ENCODE measurements at regions not wholly inside any gene's neighbourhood (a gene's known extent, or its start where the extent isn't known, plus 50 kb on each side); places are given as distances from the start of the nearest gene placed in this dataset.

DNA sequence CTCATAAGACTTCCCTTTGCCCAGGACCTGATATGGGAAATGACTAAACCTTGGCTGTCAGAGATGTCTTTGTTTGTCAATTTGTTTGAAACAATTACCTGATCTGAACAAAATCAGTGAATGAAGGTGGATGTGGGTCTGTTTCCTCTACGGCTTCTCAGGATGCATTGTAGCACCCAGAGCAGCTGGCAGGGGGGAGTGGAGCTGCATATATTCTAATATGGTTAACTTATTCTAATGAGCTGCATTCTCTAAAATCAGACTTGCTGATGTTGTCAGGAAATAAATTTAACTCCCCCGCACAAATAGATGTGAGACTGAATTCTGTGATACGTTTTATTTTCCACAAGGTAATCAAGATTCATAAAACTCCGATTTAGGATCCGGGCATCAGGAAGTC is 665.4 kb downstream of the MAT2B start:
- DNase-seq (no peak), ATAC-seq (no peak)
- Mint-ChIP-seq H3K9me3 (peaks cover 2% of the 10 kb centered on the region), H3K27me3 (no peaks in the 10 kb centered on the region), H3K4me1 (ENCODE audit: low read depth) (no peaks in the 10 kb centered on the region), H3K4me3 (no peak overlapping the region), H3K27ac (no peak overlapping the region), H3K36me3 (ENCODE audit: low read depth) (no peaks in the 10 kb centered on the region)
- intact Hi-C loops (cut with micrococcal nuclease), result no loop called here
- ChIA-PET POLR2A (no interaction called here), CTCF (no interaction called here)
- TF ChIP-seq, protein P1, sequence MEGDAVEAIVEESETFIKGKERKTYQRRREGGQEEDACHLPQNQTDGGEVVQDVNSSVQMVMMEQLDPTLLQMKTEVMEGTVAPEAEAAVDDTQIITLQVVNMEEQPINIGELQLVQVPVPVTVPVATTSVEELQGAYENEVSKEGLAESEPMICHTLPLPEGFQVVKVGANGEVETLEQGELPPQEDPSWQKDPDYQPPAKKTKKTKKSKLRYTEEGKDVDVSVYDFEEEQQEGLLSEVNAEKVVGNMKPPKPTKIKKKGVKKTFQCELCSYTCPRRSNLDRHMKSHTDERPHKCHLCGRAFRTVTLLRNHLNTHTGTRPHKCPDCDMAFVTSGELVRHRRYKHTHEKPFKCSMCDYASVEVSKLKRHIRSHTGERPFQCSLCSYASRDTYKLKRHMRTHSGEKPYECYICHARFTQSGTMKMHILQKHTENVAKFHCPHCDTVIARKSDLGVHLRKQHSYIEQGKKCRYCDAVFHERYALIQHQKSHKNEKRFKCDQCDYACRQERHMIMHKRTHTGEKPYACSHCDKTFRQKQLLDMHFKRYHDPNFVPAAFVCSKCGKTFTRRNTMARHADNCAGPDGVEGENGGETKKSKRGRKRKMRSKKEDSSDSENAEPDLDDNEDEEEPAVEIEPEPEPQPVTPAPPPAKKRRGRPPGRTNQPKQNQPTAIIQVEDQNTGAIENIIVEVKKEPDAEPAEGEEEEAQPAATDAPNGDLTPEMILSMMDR (IDR thresholded peaks at IDR 0.05), result no peak

DNA sequence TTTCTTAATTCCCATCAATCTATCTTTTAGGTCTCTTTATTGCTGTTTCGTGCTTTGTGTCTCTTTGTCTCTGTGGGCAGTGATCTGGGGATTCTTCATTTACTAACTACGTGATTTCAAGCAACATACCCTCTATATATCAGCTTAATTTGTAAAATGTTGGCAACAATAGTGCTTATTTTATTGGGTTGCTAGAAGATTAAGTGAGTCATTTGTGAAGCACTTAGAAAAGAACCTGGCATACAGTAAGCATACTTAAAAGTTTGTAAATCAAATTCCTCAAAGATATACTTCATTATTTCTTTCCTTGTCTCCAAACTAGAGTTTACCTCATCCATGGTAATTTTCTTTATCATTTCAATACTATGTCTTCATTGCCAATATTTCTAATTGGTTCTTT is 669.7 kb downstream of the MAT2B start:
- ATAC-seq, result no peak
- no peaks in the 10 kb centered on the region for H3K27me3 Mint-ChIP-seq
- CTCF ChIA-PET, result no interaction called here
- no peak overlapping the region for H3K4me3 Mint-ChIP-seq
- H3K9me3 Mint-ChIP-seq, result peaks cover 4% of the 10 kb centered on the region
- intact Hi-C loops (cut with micrococcal nuclease), result no loop called here
- DNase-seq, result no peak
- POLR2A ChIA-PET, result no interaction called here
- H3K27ac Mint-ChIP-seq, result no peak overlapping the region
- H3K36me3 Mint-ChIP-seq (ENCODE audit: low read depth), result no peaks in the 10 kb centered on the region
- TF ChIP-seq, protein P1 (IDR thresholded peaks at IDR 0.05), result no peak
- H3K4me1 Mint-ChIP-seq (ENCODE audit: low read depth), result no peaks in the 10 kb centered on the region

DNA sequence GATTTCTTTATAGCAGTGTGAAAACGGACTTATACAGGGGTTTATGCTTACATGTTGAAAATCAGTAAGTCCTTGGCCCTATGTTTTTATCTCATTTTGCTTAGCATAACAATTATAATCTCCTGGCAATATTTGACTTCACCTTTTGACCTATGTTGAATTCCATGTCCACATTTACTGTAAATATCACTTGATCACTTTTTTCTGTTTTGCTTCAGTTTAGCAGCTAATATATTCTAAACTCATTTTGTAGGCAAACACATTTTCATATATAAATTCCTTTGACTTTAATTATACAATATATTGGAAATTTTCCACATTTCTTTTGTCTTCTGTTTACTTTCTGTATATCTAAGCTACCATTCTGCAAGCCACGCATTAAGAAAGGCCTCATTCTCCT is 674.0 kb downstream of the MAT2B start:
- ChIA-PET CTCF (no interaction called here), POLR2A (no interaction called here)
- Mint-ChIP-seq H3K4me1 (ENCODE audit: low read depth) (no peaks in the 10 kb centered on the region), H3K27ac (no peak overlapping the region), H3K4me3 (no peak overlapping the region), H3K27me3 (no peaks in the 10 kb centered on the region), H3K36me3 (ENCODE audit: low read depth) (no peaks in the 10 kb centered on the region), H3K9me3 (peaks cover 5% of the 10 kb centered on the region)
- no peak for ATAC-seq
- intact Hi-C loops (cut with micrococcal nuclease), result no loop called here
- TF ChIP-seq, protein P1 (IDR thresholded peaks at IDR 0.05), result no peak
- no peak for DNase-seq

DNA sequence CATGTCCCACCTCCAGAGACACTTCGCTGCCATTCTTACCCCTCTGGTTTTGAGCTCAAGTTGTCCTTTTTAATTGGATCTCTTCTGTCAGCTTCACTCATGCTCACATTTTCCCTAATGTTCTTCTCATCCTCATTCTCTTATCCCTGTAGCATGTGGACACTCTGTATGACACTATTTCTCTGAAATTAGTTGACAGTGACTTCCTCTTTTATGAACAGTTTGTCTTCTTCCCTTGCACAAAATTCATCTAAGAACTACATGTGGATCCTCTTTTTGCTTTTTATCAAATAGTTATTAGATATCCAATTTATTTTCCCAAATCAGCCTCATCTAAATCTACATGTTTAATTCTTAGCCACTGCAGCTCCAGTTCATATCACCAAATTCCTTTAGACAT is 676.2 kb downstream of the MAT2B start:
- intact Hi-C loops (cut with micrococcal nuclease), result no loop called here

DNA sequence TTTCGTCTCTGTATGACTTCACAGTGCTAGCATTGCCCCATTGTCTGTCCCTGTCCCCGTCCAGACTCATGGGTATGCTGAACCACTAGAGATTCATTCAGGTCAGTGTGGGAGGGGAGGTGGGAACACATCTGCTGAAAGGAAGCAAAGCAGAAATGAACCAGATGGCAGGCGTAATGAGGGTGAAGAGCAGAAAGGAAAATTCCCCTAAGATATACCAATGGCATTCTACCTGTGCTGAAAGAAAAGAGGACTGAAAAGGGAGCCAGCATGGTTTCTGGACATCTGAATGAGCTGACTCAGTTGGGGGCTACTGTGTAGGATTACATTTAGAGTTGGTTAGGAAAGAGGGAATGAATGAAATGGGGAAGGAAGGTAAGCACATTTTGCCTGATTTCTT is 678.7 kb downstream of the MAT2B start:
- intact Hi-C loops (cut with micrococcal nuclease), result no loop called here
- no peak for ATAC-seq
- TF ChIP-seq, protein P1 (IDR thresholded peaks at IDR 0.05), result no peak
- Mint-ChIP-seq H3K9me3 (peaks cover 1% of the 10 kb centered on the region), H3K27ac (no peak overlapping the region), H3K27me3 (no peaks in the 10 kb centered on the region), H3K4me3 (no peak overlapping the region), H3K36me3 (ENCODE audit: low read depth) (no peaks in the 10 kb centered on the region), H3K4me1 (ENCODE audit: low read depth) (no peaks in the 10 kb centered on the region)
- CTCF ChIA-PET, result no interaction called here
- POLR2A ChIA-PET, result no interaction called here
- no peak for DNase-seq

More for the DNA sequence above, 676.2 kb downstream of the MAT2B start:
- TF ChIP-seq, protein P1 (IDR thresholded peaks at IDR 0.05), result no peak
- H3K27ac Mint-ChIP-seq, result no peak overlapping the region
- ChIA-PET POLR2A (no interaction called here), CTCF (no interaction called here)
- H3K36me3 Mint-ChIP-seq (ENCODE audit: low read depth), result no peaks in the 10 kb centered on the region
- no peak for DNase-seq
- H3K27me3 Mint-ChIP-seq, result no peaks in the 10 kb centered on the region
- H3K9me3 Mint-ChIP-seq, result peaks cover 5% of the 10 kb centered on the region
- no peaks in the 10 kb centered on the region for H3K4me1 Mint-ChIP-seq (ENCODE audit: low read depth)
- no peak overlapping the region for H3K4me3 Mint-ChIP-seq
- no peak for ATAC-seq

Measured in activated CD8-positive, alpha-beta T cell treated with anti-CD3 and anti-CD28 coated beads for 36 hours (primary cell).